K562 (cell line): ENCODE measurements at regions not wholly inside any gene's neighbourhood (a gene's known extent, or its start where the extent isn't known, plus 50 kb on each side); places are given as distances from the start of the nearest gene placed in this dataset.

ENCODE experiments used
- CCAR2 ChIP-seq: fragments of 200-400 bp; formaldehyde crosslinking; IDR thresholded peaks from 2 replicates; pipeline ENCODE4 v1.6.1; 2017; ENCODE audit warnings: mild to moderate bottlenecking, low read depth, low read length
- GTF2A2 ChIP-seq: IDR thresholded peaks from 2 replicates; pipeline ENCODE4 v1.6.1; 2016; ENCODE audit warnings: mild to moderate bottlenecking, missing genetic modification characterization, missing compliant biosample characterization
- L3MBTL2 ChIP-seq: fragments of 450-650 bp; IDR thresholded peaks from 2 replicates; pipeline ENCODE4 v1.6.1; 2016; ENCODE audit warnings: mild to moderate bottlenecking, moderate library complexity
- MAZ ChIP-seq, 2 experiments: fragments of 450-650 bp in 1 of 2; sonication (generic) in 1 of 2; formaldehyde crosslinking; IDR thresholded peaks in 1 of 2; conservative IDR thresholded peaks in 1 of 2; 2 replicates each; pipeline versions ENCODE4 v1.4.0 to v1.5.0; 2020; ENCODE audit warnings: mild to moderate bottlenecking in 1 of 2, missing genetic modification reagents in 1 of 2
- RCOR1 ChIP-seq, 2 experiments: IDR thresholded peaks; 2 replicates each; pipeline ENCODE4 v1.6.1; 2012; ENCODE audit warnings: low read depth in 2 of 2, low read length in 2 of 2, borderline replicate concordance in 1 of 2, improper control_type of control experiment in 1 of 2
- USF2 ChIP-seq: sonication (generic); formaldehyde crosslinking; IDR thresholded peaks from 2 replicates; pipeline ENCODE4 v1.5.0; 2020; ENCODE audit warnings: missing genetic modification reagents
- VEZF1 ChIP-seq: fragments of 200-800 bp; sonication (Bioruptor generic); IDR thresholded peaks from 2 replicates; pipeline ENCODE4 v1.6.1; 2017; ENCODE audit warnings: missing genetic modification characterization, missing compliant biosample characterization
- ZMIZ1 ChIP-seq, 2 experiments: fragments of 150-350 bp in 1 of 2; IDR thresholded peaks; 2 replicates each; pipeline ENCODE4 v1.6.1; 2012 to 2016; ENCODE audit warnings: low read depth in 2 of 2, low read length in 2 of 2, mild to moderate bottlenecking in 1 of 2, moderate library complexity in 1 of 2
- ZNF407 ChIP-seq: fragments of 450-650 bp; IDR thresholded peaks from 2 replicates; pipeline ENCODE4 v1.6.1; 2016; ENCODE audit warnings: low read depth

- TF ChIP-seq ZMIZ1 (IDR thresholded peaks at IDR 0.05; ENCODE audit: low read depth in 2 of 2, low read length in 2 of 2) (peak; percentile 33 to 60; a peak in 1 of 4 replicates), CCAR2 (0 out of 2 replicates have a peak, but pooled peaks have one; percentile 9), USF2 (CRISPR knock-in tag) (peak; percentile 42), VEZF1 (CRISPR knock-in tag) (no peak), MAZ (CRISPR knock-in tag; conservative IDR thresholded peaks at IDR 0.05 in 1 of 2, IDR thresholded peaks at IDR 0.05 in 1 of 2) (peak in 1 of 2 experiments; percentile 88; a peak in 2 of 4 replicates), L3MBTL2 (peak; percentile 61), GTF2A2 (peak; percentile 64; the same call in 1 of the 2 replicates), ZNF407 (no peak), RCOR1 (IDR thresholded peaks at IDR 0.05; ENCODE audit: borderline replicate concordance in 1 of 2, low read depth in 2 of 2, low read length in 2 of 2) (peak in 1 of 2 experiments; percentile 97; a peak in 2 of 4 replicates)
These were observed 109.3 kb downstream of the GGTLC2 start (continued) for GRCh38 chr22:22753526-22754267.
